GM21390 (cell line): ENCODE measurements at regions not wholly inside any gene's neighbourhood (a gene's known extent, or its start where the extent isn't known, plus 50 kb on each side); places are given as distances from the start of the nearest gene placed in this dataset.

Experiments used
- ATAC-seq: cut with Tn5 transposase; IDR thresholded peaks from one replicate; pipeline ENCODE4 v1.9.1; 2021; ENCODE audit not compliant: unreplicated experiment

- no peak for ATAC-seq
Observed at GRCh38 chr1:4976859-4977440, 322.5 kb downstream of the AJAP1 start.

- ATAC-seq: no peak
Observed at GRCh38 chr1:4975856-4976255, 321.4 kb downstream of the AJAP1 start.

GRCh38 chr1:4974981-4975685, 320.7 kb downstream of the AJAP1 start:
- ATAC-seq: no peak

DNA sequence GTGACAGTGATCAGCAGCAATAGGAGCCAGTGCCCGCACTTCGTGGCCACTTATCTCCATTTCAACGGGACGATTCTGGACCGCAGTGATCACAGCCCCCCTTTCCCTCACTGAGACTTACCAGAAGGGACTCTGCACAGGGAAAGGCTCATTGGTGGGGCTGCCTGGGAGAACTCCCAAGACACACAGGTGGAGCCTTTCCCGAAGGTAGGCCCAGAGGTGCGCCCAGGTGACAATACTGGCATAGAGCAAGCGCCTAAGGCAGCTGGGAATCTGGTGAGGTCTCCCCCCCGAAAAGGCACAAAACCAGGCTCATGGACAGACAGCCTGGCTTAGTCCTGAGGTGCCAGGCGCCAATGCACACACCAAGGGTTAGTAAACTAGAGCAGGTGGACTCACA, 318.9 kb downstream of the AJAP1 start:
- ATAC-seq: no peak

- ATAC-seq: no peak
Observed at GRCh38 chr1:4972761-4973320, 318.4 kb downstream of the AJAP1 start.

- ATAC-seq: no peak
Observed at GRCh38 chr1:4971666-4972065, 317.3 kb downstream of the AJAP1 start.

GRCh38 chr1:4970532-4970931, 316.1 kb downstream of the AJAP1 start:
- ATAC-seq: no peak

GRCh38 chr1:4969556-4970129, 315.2 kb downstream of the AJAP1 start:
- no peak for ATAC-seq

GRCh38 chr1:4965346-4966075, 311.1 kb downstream of the AJAP1 start:
- no peak for ATAC-seq

GRCh38 chr1:4964634-4965345, 310.4 kb downstream of the AJAP1 start:
- no peak for ATAC-seq

DNA sequence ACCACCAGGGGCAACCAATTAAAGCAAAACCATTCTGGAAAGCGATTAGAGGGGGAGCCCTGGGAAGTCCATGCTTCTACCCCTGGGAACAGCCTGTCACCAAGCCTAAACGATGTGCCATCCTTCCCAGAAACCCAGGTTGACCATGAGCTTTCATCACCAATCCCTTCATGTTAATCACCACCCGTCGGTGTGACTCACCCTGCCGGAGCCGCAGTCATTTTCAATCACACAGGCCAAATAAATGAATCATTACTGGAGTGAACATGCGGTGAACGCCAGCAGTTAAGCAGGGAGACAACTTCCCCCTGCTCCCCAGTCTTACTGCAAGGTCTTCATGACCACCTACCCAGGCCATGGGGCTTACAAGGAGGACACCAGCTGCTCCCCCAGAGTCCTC, 308.8 kb downstream of the AJAP1 start:
- no peak for ATAC-seq

DNA sequence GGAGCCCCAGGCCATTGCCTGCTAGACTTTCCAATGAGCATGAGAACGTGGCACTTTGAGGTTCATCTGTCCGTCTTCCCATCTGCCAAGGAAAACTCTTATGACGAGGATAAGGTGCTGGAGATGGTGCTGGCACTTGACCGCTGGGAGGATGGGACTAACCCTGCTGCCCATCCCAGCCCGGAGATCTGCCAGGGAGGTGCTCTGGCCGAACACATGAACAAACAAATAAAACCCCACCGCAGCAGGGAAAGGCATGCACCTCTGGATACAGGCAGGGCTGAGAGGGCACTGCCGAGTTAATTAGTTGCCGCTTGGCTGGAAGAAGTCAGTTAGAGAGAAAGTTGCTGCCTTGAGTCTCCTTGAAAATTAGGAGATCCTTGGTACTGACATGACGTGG, 308.4 kb downstream of the AJAP1 start:
- ATAC-seq: no peak

DNA sequence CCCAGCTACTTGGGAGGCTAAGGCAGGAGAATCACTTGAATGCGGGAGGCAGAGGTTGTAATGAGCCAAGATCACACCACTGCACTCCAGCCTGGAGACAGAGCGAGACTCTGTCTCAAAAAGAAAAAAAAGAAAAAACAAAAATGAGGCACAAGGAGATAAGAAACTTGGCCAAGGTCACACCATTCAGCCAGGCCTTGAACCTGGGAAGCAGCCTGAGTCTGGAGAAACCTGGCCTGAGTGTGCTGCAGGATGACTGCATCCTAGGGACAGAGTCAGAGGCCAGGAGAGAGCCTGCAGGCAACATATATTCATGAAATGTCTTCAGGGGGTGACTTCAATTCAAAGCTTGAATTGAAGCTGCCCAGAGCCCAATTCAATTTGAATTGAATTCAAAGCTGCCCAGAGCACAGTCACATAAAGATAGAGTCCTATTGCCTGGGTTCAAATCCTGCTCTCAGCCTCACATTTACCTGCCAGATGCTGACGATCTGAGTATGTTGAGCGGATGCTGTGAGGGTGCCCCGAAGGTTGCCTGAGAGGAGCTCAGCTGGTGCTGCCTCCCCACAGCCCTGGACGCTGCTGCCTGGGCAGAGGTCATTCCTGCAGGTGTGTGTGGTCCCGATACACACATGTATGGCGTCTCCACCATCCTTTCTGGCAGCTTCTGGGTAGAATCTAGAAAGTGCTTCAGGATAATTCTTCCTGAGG, 307.7 kb downstream of the AJAP1 start:
- no peak for ATAC-seq

DNA sequence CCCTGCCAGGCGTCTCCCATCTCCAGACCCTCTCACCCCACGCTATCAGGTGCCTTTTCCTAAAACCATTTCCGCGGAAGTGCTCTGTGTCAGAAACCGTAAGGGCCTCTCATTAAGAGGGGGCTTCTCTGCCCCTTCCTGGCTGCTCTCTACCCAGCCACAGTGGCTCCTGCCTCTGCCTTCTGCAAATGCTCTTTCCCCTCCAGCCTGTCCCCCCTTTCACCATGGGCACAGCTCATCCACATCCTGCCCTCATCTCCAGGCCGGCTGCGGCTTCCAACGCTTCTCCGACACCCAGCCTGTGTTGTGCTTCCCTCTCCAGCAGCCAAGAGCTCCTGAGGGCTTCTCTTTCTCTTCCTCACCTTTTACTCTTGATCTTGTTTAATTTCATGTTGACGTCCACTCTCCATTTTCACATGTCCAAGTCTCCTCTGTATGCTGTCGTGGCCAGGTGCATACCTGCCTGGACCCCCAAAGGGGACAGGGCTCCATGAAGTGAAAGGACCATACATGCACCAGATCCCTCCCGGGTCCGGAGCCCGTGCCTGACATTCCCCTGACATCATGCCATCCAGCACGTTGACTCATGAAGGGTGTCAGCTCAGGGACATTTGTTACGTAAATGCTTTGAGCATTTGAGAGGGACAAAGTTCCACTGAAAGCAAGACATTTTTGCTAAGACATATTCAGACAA, 306.5 kb downstream of the AJAP1 start:
- ATAC-seq: no peak

DNA sequence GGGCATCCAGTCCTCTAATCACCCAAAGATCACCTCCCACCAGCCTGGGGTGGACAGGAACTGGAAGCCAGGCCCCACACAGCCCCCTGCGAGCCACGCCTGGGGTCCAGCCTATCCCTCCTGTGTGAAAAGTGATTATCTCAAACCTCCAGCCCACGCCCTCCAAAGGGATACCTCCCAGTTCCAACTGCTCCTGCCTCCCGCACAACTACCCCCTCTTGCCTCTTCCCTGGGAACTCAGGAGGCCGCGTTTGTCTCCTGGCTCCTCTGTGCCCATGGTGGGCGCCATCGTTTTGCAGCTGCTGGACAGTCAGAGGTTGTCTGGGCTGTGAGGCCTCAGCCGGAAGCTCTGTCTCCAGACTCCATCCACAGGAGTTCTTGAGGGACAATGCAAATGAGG, 305.9 kb downstream of the AJAP1 start:
- ATAC-seq: no peak

DNA sequence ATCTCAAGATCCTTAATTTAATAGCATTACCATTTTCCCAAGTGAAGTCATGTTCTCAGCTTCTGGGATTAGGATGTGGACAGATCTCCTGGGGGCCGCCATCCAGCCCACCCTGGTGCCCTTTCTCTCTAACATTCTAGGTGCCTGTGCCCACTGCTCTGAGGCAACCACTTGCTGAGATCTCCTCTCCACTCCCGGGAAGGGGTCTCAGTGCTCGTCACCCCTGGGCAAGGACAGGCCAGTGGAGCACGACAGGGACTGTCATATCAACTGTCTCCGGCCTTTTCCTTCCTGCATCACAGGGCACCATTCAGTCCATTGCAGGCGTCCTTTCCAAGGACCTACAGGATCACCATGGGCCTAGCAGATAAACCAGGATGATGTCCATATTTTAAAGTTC, 304.8 kb downstream of the AJAP1 start:
- ATAC-seq: no peak

DNA sequence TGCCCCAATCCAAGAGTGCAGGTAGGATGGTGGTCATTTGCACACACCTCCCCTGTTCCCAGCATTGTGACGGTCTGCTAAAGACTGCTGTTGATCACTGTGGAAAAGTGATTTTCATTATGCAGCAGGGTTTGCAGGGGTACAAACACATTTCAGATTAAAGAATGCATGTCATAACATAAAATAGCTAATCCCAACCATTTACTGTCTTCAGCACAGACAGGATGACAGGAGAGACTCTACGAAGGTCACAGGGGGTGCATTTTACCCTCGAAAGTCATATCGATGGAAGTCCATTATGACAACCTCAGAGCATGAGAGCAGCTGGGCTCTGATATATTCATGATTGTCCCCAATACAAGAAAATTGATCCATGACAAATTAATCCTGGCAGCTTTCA, 302.6 kb downstream of the AJAP1 start:
- ATAC-seq: no peak

- ATAC-seq: no peak
Observed at GRCh38 chr1:4954392-4954791, 300.0 kb downstream of the AJAP1 start.

- ATAC-seq: no peak
Observed at GRCh38 chr1:4951601-4952000, 297.2 kb downstream of the AJAP1 start.

GRCh38 chr1:4946343-4946742, 291.9 kb downstream of the AJAP1 start:
- ATAC-seq: no peak
